ENCODE measurements at regions not wholly inside any gene's neighbourhood (a gene's known extent, or its start where the extent isn't known, plus 50 kb on each side); places are given as distances from the start of the nearest gene placed in this dataset.

- TF ChIP-seq REST (IDR thresholded peaks at IDR 0.05; ENCODE audit: unreplicated experiment) (no peak), ETS1 (IDR thresholded peaks at IDR 0.05) (no peak), NANOG (IDR thresholded peaks at IDR 0.05; ENCODE audit: borderline replicate concordance) (no peak)
- TF ChIP-seq, protein P1, sequence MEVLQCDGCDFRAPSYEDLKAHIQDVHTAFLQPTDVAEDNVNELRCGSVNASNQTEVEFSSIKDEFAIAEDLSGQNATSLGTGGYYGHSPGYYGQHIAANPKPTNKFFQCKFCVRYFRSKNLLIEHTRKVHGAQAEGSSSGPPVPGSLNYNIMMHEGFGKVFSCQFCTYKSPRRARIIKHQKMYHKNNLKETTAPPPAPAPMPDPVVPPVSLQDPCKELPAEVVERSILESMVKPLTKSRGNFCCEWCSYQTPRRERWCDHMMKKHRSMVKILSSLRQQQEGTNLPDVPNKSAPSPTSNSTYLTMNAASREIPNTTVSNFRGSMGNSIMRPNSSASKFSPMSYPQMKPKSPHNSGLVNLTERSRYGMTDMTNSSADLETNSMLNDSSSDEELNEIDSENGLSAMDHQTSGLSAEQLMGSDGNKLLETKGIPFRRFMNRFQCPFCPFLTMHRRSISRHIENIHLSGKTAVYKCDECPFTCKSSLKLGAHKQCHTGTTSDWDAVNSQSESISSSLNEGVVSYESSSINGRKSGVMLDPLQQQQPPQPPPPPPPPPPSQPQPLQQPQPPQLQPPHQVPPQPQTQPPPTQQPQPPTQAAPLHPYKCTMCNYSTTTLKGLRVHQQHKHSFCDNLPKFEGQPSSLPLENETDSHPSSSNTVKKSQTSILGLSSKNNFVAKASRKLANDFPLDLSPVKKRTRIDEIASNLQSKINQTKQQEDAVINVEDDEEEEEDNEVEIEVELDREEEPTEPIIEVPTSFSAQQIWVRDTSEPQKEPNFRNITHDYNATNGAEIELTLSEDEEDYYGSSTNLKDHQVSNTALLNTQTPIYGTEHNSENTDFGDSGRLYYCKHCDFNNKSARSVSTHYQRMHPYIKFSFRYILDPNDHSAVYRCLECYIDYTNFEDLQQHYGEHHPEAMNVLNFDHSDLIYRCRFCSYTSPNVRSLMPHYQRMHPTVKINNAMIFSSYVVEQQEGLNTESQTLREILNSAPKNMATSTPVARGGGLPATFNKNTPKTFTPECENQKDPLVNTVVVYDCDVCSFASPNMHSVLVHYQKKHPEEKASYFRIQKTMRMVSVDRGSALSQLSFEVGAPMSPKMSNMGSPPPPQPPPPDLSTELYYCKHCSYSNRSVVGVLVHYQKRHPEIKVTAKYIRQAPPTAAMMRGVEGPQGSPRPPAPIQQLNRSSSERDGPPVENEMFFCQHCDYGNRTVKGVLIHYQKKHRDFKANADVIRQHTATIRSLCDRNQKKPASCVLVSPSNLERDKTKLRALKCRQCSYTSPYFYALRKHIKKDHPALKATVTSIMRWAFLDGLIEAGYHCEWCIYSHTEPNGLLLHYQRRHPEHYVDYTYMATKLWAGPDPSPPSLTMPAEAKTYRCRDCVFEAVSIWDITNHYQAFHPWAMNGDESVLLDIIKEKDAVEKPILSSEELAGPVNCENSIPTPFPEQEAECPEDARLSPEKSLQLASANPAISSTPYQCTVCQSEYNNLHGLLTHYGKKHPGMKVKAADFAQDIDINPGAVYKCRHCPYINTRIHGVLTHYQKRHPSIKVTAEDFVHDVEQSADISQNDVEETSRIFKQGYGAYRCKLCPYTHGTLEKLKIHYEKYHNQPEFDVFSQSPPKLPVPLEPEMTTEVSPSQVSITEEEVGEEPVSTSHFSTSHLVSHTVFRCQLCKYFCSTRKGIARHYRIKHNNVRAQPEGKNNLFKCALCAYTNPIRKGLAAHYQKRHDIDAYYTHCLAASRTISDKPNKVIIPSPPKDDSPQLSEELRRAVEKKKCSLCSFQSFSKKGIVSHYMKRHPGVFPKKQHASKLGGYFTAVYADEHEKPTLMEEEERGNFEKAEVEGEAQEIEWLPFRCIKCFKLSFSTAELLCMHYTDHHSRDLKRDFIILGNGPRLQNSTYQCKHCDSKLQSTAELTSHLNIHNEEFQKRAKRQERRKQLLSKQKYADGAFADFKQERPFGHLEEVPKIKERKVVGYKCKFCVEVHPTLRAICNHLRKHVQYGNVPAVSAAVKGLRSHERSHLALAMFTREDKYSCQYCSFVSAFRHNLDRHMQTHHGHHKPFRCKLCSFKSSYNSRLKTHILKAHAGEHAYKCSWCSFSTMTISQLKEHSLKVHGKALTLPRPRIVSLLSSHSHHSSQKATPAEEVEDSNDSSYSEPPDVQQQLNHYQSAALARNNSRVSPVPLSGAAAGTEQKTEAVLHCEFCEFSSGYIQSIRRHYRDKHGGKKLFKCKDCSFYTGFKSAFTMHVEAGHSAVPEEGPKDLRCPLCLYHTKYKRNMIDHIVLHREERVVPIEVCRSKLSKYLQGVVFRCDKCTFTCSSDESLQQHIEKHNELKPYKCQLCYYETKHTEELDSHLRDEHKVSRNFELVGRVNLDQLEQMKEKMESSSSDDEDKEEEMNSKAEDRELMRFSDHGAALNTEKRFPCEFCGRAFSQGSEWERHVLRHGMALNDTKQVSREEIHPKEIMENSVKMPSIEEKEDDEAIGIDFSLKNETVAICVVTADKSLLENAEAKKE (CRISPR knock-in tag; IDR thresholded peaks at IDR 0.05), result no peak
- Mint-ChIP-seq H3K36me3 (ENCODE audit: low read depth) (peaks cover 17% of the 10 kb centered on the region), H3K27me3 (ENCODE audit: insufficient read depth, low read depth, poor library complexity) (no peaks in the 10 kb centered on the region), H3K4me1 (no peaks in the 10 kb centered on the region), H3K4me3 (no peak overlapping the region), H3K27ac (no peak overlapping the region), H3K9me3 (peaks cover 19% of the 10 kb centered on the region)
- Histone ChIP-seq H3K4me3 (no peak overlapping the region), H3K27me3 (ENCODE audit: insufficient read depth) (no peaks in the 10 kb centered on the region), H3K4me1 (ENCODE audit: insufficient read depth) (no peaks in the 10 kb centered on the region), H3K79me2 (replicated peaks; ENCODE audit: insufficient read depth) (no peaks in the 10 kb centered on the region), H3K4me2 (no peak overlapping the region), H3K36me3 (ENCODE audit: insufficient read depth) (no peaks in the 10 kb centered on the region), H2AFZ (no peak overlapping the region), H3K27ac (ENCODE audit: low read depth) (no peak overlapping the region), H4K20me1 (replicated peaks; ENCODE audit: insufficient read depth) (no peaks in the 10 kb centered on the region), H3F3A (replicated peaks; ENCODE audit: low read depth) (no peaks in the 10 kb centered on the region), H3K9me2 (ENCODE audit: insufficient read depth) (no peaks in the 10 kb centered on the region)
- ATAC-seq (no peak), DNase-seq (ENCODE audit: low spot score) (no peak)
These were observed 355.1 kb upstream of the PABPC5 start for GRCh38 chrX:91079342-91080114.

Data from GM23338 (cell line).